GM12891 (cell line): ENCODE measurements at regions not wholly inside any gene's neighbourhood (a gene's known extent, or its start where the extent isn't known, plus 50 kb on each side); places are given as distances from the start of the nearest gene placed in this dataset.
"Not testable (repeated sequence)": the region's sequence is repeated elsewhere in the genome, so short reads cannot be mapped to it uniquely, and the experiment has no call there.

Experiments
- POLR2A ChIP-seq: IDR thresholded peaks from 2 replicates; pipeline ENCODE4 v1.6.1; 2011; ENCODE audit warnings: low read depth, low read length, control low read depth
- POLR2AphosphoS5 ChIP-seq: IDR thresholded peaks from 2 replicates; pipeline ENCODE4 v1.6.1; 2011; ENCODE audit warnings: low read depth, low read length, control low read depth

DNA sequence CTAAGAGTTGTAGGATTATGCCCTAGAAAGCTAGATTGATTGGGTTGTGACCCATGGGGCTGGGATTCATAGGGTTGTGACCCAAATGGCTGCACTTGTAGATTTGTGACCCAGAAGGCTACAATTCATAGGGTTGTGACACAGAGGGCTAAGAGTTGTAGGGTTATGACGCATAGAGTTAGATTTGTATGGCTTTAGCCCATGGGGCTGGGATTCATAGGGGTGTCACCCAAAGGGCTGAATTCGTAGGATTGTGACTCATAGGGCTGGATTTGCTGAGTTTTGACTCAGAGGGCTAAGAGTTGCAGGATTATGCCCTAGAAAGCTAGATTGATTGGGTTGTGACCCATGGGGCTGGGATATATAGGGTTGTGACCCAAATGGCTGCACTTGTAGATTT, 126.6 kb downstream of the CRLF2 start:
- not testable (repeated sequence) for TF ChIP-seq POLR2AphosphoS5, POLR2A
